GM23248 (cell line): ENCODE measurements at regions not wholly inside any gene's neighbourhood (a gene's known extent, or its start where the extent isn't known, plus 50 kb on each side); places are given as distances from the start of the nearest gene placed in this dataset.

Source experiments
- EZH2 ChIP-seq: fragments of 200-600 bp; sonication (generic); IDR thresholded peaks from 2 replicates; pipeline ENCODE4 v1.6.1; 2018; ENCODE audit warnings: antibody characterized with exemption, mild to moderate bottlenecking; ENCODE audit not compliant: insufficient read depth, poor library complexity, severe bottlenecking
- EZH2phosphoT487 ChIP-seq: fragments of 200-600 bp; sonication (generic); IDR thresholded peaks from 2 replicates; pipeline ENCODE4 v1.6.1; 2018; ENCODE audit warnings: antibody characterized with exemption, moderate library complexity, mild to moderate bottlenecking, low read depth; ENCODE audit not compliant: insufficient read depth

GRCh38 chr2:120624061-120624737 is 111.5 kb upstream of the GLI2 start:
- TF ChIP-seq EZH2 (no peak), EZH2phosphoT487 (no peak)
